MM.1S (cell line): ENCODE measurements at regions not wholly inside any gene's neighbourhood (a gene's known extent, or its start where the extent isn't known, plus 50 kb on each side); places are given as distances from the start of the nearest gene placed in this dataset.

Experiments
- DNase-seq: peaks from one replicate; pipeline ENCODE4 v3.0.0-alpha.2; 2015
- H2AFZ ChIP-seq: fragments of 300-600 bp; sonication (generic); 2 replicates; pipeline ENCODE4 v1.6.0; 2016; ENCODE audit warnings: antibody characterized with exemption, low read length
- H3F3A ChIP-seq: fragments of 300-600 bp; sonication (generic); 2 replicates; pipeline ENCODE4 v1.6.1; 2016; ENCODE audit warnings: mild to moderate bottlenecking, antibody characterized with exemption, low read length, moderate library complexity, mixed read lengths; ENCODE audit not compliant: insufficient read depth
- H3K27ac ChIP-seq: fragments of 300-600 bp; sonication (generic); 2 replicates; pipeline ENCODE4 v1.5.1; 2016; ENCODE audit warnings: mild to moderate bottlenecking, low read length
- H3K27me3 ChIP-seq: fragments of 300-600 bp; sonication (generic); replicated peaks from 2 replicates; pipeline ENCODE4 v1.6.0; 2016; ENCODE audit warnings: low read length; ENCODE audit not compliant: insufficient read depth
- H3K36me3 ChIP-seq: fragments of 300-600 bp; sonication (generic); replicated peaks from 2 replicates; pipeline ENCODE4 v1.6.1; 2016; ENCODE audit warnings: mild to moderate bottlenecking, low read length, mixed read lengths; ENCODE audit not compliant: insufficient read depth
- H3K4me1 ChIP-seq: fragments of 300-600 bp; sonication (generic); 2 replicates; pipeline ENCODE4 v1.6.1; 2016; ENCODE audit warnings: low read length, mixed read lengths
- H3K4me2 ChIP-seq: fragments of 300-600 bp; sonication (generic); 2 replicates; pipeline ENCODE4 v1.6.0; 2016; ENCODE audit warnings: low read depth, low read length
- H3K4me3 ChIP-seq: fragments of 300-600 bp; sonication (generic); 2 replicates; pipeline ENCODE4 v1.5.1; 2016; ENCODE audit warnings: low read length, mixed read lengths
- H3K79me2 ChIP-seq: fragments of 300-600 bp; sonication (generic); 2 replicates; pipeline ENCODE4 v1.6.1; 2016; ENCODE audit warnings: mixed run types, low read length, mixed read lengths
- H3K9ac ChIP-seq: fragments of 300-600 bp; sonication (generic); 2 replicates; pipeline ENCODE4 v1.6.1; 2016; ENCODE audit warnings: low read length, mixed read lengths
- H3K9me2 ChIP-seq: fragments of 300-600 bp; sonication (generic); replicated peaks from 2 replicates; pipeline ENCODE4 v1.6.1; 2016; ENCODE audit warnings: mild to moderate bottlenecking, low read length, mixed read lengths; ENCODE audit not compliant: insufficient read depth
- H3K9me3 ChIP-seq: fragments of 300-600 bp; sonication (generic); replicated peaks from 2 replicates; pipeline ENCODE4 v1.6.1; 2016; ENCODE audit warnings: mild to moderate bottlenecking, low read length, mixed read lengths; ENCODE audit not compliant: insufficient read depth
- H4K20me1 ChIP-seq: fragments of 300-600 bp; sonication (generic); 2 replicates; pipeline ENCODE4 v1.6.1; 2016; ENCODE audit warnings: mild to moderate bottlenecking, low read length, moderate library complexity, mixed read lengths; ENCODE audit not compliant: insufficient read depth
- CTCF ChIP-seq: fragments of 300-600 bp; sonication (generic); IDR thresholded peaks from 2 replicates; pipeline ENCODE4 v1.5.1; 2016; ENCODE audit warnings: antibody characterized with exemption, low read length, mixed read lengths
- EZH2 ChIP-seq: fragments of 300-600 bp; sonication (generic); optimal IDR thresholded peaks from 2 replicates; pipeline ENCODE3; 2017; ENCODE audit warnings: low read depth, mild to moderate bottlenecking, antibody characterized with exemption, low read length, mixed read lengths
- EZH2phosphoT487 ChIP-seq: fragments of 300-600 bp; sonication (generic); IDR thresholded peaks from 2 replicates; pipeline ENCODE4 v1.6.1; 2018; ENCODE audit warnings: antibody characterized with exemption, low read length

GRCh38 chr3:30203301-30203700 lies 403.1 kb upstream of the TGFBR2 start:
- Histone ChIP-seq H3K27me3 (no peaks in the 10 kb centered on the region), H3K9me3 (no peaks in the 10 kb centered on the region), H3K4me3 (no peak overlapping the region), H3K9ac (no peak overlapping the region), H3K36me3 (no peaks in the 10 kb centered on the region), H3K4me1 (peaks cover 10% of the 10 kb centered on the region; the same call in 1 of the 2 replicates), H3K27ac (no peak overlapping the region), H2AFZ (no peak overlapping the region), H4K20me1 (no peaks in the 10 kb centered on the region), H3K9me2 (no peaks in the 10 kb centered on the region), H3K4me2 (no peak overlapping the region), H3F3A (no peaks in the 10 kb centered on the region), H3K79me2 (no peaks in the 10 kb centered on the region)
- DNase-seq: no peak
- no peak for TF ChIP-seq EZH2
- TF ChIP-seq CTCF: no peak
- TF ChIP-seq EZH2phosphoT487: no peak

GRCh38 chr3:30204126-30204525 lies 402.3 kb upstream of the TGFBR2 start:
- no peaks in the 10 kb centered on the region for H3K9me3 ChIP-seq
- H2AFZ ChIP-seq: no peak overlapping the region
- no peak overlapping the region for H3K27ac ChIP-seq
- H4K20me1 ChIP-seq: no peaks in the 10 kb centered on the region
- TF ChIP-seq EZH2 (no peak), CTCF (no peak), EZH2phosphoT487 (no peak)
- H3K79me2 ChIP-seq: no peaks in the 10 kb centered on the region
- no peak overlapping the region for H3K4me2 ChIP-seq
- H3K4me3 ChIP-seq: no peak overlapping the region
- no peaks in the 10 kb centered on the region for H3K9me2 ChIP-seq
- no peaks in the 10 kb centered on the region for H3K27me3 ChIP-seq
- no peak overlapping the region for H3K9ac ChIP-seq
- H3K36me3 ChIP-seq: no peaks in the 10 kb centered on the region
- DNase-seq: no peak
- H3F3A ChIP-seq: no peaks in the 10 kb centered on the region
- peaks cover 10% of the 10 kb centered on the region; the same call in 1 of the 2 replicates for H3K4me1 ChIP-seq

- Histone ChIP-seq H3K4me1 (peaks cover 10% of the 10 kb centered on the region; the same call in 1 of the 2 replicates), H3K9ac (no peak overlapping the region), H3K4me3 (no peak overlapping the region), H3K27ac (no peak overlapping the region), H3K27me3 (no peaks in the 10 kb centered on the region), H4K20me1 (no peaks in the 10 kb centered on the region), H3K36me3 (no peaks in the 10 kb centered on the region), H3F3A (no peaks in the 10 kb centered on the region), H2AFZ (no peak overlapping the region), H3K79me2 (no peaks in the 10 kb centered on the region), H3K9me3 (no peaks in the 10 kb centered on the region), H3K4me2 (peak overlapping the region; percentile 15; the same call in 1 of the 2 replicates), H3K9me2 (no peaks in the 10 kb centered on the region)
- no peak for TF ChIP-seq EZH2phosphoT487
- no peak for TF ChIP-seq CTCF
- TF ChIP-seq EZH2: no peak
- DNase-seq: no peak
These were observed 400.4 kb upstream of the TGFBR2 start for GRCh38 chr3:30206051-30206450.
